K562 (cell line): ENCODE measurements at regions not wholly inside any gene's neighbourhood (a gene's known extent, or its start where the extent isn't known, plus 50 kb on each side); places are given as distances from the start of the nearest gene placed in this dataset.

Experiments
- ADNP ChIP-seq: fragments of 200-800 bp; sonication (Bioruptor generic); IDR thresholded peaks from 2 replicates; pipeline ENCODE4 v1.6.1; 2016; ENCODE audit warnings: missing genetic modification characterization, missing compliant biosample characterization
- ATF7 ChIP-seq: fragments of 450-650 bp; IDR thresholded peaks from 2 replicates; pipeline ENCODE4 v1.7.1; 2014; ENCODE audit warnings: mild to moderate bottlenecking, moderate library complexity
- CBX1 ChIP-seq: sonication (generic); IDR thresholded peaks from 2 replicates; pipeline ENCODE4 v1.6.1; 2016; ENCODE audit warnings: antibody characterized with exemption, low read depth, mild to moderate bottlenecking
- EZH2 ChIP-seq: IDR thresholded peaks from 2 replicates; pipeline ENCODE4 v1.6.1; 2012; ENCODE audit warnings: low read depth, mild to moderate bottlenecking, inconsistent platforms, low read length, borderline replicate concordance
- LARP7 ChIP-seq: fragments of 450-650 bp; IDR thresholded peaks from 2 replicates; pipeline ENCODE4 v1.6.1; 2016
- MAFG ChIP-seq: fragments of 450-650 bp; conservative IDR thresholded peaks from 2 replicates; pipeline ENCODE4 v1.6.1; 2016; ENCODE audit warnings: missing genetic modification characterization, missing compliant biosample characterization
- MAZ ChIP-seq, 2 experiments: fragments of 450-650 bp in 1 of 2; sonication (generic) in 1 of 2; formaldehyde crosslinking; IDR thresholded peaks in 1 of 2; conservative IDR thresholded peaks in 1 of 2; 2 replicates each; pipeline versions ENCODE4 v1.4.0 to v1.5.0; 2020; ENCODE audit warnings: mild to moderate bottlenecking in 1 of 2, missing genetic modification reagents in 1 of 2
- NFE2 ChIP-seq: IDR thresholded peaks from 2 replicates; pipeline ENCODE4 v1.6.1; 2014; ENCODE audit warnings: antibody characterized with exemption, low read depth
- NONO ChIP-seq, 2 experiments: fragments of 200-400 bp in 1 of 2; fragments of 450-650 bp in 1 of 2; formaldehyde crosslinking in 1 of 2; IDR thresholded peaks; 2 replicates each; pipeline ENCODE4 v1.6.1; 2017; ENCODE audit warnings: low read depth in 2 of 2, mild to moderate bottlenecking in 2 of 2, moderate library complexity in 2 of 2, low read length in 1 of 2
- REST ChIP-seq, 2 experiments: fragments of 450-650 bp; formaldehyde crosslinking in 1 of 2; IDR thresholded peaks; 2 replicates each; pipeline versions ENCODE4 v1.4.0 to v1.6.1; 2014 to 2020; ENCODE audit warnings: mild to moderate bottlenecking in 2 of 2, borderline replicate concordance in 1 of 2, low read depth in 1 of 2
- SMAD1 ChIP-seq: fragments of 150-350 bp; IDR thresholded peaks from 2 replicates; pipeline ENCODE4 v1.6.1; 2014; ENCODE audit warnings: low read length, low read depth; ENCODE audit not compliant: partially characterized antibody
- SMC3 ChIP-seq: conservative IDR thresholded peaks from 2 replicates; pipeline ENCODE4 v1.6.1; 2011; ENCODE audit warnings: low read depth, low read length, improper control_type of control experiment; ENCODE audit not compliant: insufficient read depth
- ZC3H11A ChIP-seq: IDR thresholded peaks from 2 replicates; pipeline ENCODE4 v1.6.1; 2012; ENCODE audit warnings: low read depth, low read length, improper control_type of control experiment
- ZKSCAN1 ChIP-seq: fragments of 150-350 bp; IDR thresholded peaks from 2 replicates; pipeline ENCODE4 v1.6.1; 2016; ENCODE audit warnings: low read depth, low read length
- ZNF224 ChIP-seq: sonication (generic); formaldehyde crosslinking; IDR thresholded peaks from 2 replicates; pipeline ENCODE4 v1.8.0; 2022; ENCODE audit warnings: mild to moderate bottlenecking, missing genetic modification reagents
- ZNF24 ChIP-seq: fragments of 450-650 bp; IDR thresholded peaks from 2 replicates; pipeline ENCODE4 v1.6.1; 2016
- ZNF384 ChIP-seq: IDR thresholded peaks from 2 replicates; pipeline ENCODE4 v1.6.1; 2012; ENCODE audit warnings: low read depth, low read length, improper control_type of control experiment
- ZNF655 ChIP-seq: fragments of 250-450 bp; sonication (Bioruptor Pico); IDR thresholded peaks from 2 replicates; pipeline ENCODE4 v1.5.0; 2021
- ZNF766 ChIP-seq: fragments of 200-800 bp; sonication (Bioruptor generic); conservative IDR thresholded peaks from 2 replicates; pipeline ENCODE4 v1.6.1; 2016; ENCODE audit warnings: missing genetic modification characterization, missing compliant biosample characterization

DNA sequence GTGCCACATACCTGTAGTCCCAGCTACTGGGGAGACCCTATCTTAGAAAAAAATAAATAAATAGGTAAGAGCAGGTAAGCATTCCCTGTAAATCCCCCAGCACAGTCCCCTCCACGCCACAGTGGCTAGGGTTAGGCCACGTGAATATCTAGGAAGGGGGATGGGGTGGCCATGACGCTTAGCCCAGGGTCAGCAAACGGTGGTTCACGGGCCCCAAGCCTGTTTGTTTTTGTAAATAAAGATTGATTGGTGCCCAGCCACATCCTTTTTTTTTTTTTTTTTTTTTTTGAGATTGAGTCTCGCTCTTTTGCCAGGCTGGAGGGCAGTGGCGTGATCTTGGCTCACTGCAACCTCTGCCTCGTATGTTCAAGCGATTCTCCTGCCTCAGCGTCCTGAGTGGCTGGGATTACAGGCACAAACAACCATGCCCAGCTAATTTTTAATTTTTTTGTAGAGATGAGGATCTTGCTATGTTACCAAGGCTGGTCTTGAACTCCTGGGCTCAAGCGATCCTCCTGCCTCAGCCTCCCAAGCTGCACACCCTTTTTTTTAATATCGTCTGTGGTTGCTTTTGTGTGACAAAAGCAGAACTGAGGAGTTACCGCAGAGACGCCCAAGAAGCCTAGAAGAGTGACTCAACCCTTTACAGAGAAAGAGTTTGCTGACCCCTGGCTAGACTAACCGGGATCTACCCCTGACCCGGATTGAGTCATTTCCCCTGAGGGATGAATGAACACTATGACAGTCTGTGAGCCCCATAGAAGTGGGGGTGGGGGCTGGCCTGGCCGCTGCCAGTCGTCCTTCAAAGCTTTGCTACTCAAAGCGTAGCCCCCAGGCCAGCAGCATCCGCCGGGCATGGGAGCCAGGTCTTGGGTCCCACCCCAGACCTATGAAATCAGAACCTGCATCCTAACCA is 113.7 kb upstream of the NCOR2 start (continued):
- peak; percentile 91; the same call in 1 of the 2 replicates for TF ChIP-seq REST (IDR thresholded peaks at IDR 0.05; ENCODE audit: borderline replicate concordance)
- TF ChIP-seq REST (CRISPR knock-in tag; IDR thresholded peaks at IDR 0.05; ENCODE audit: low read depth), result no peak
- peak; percentile 88 for TF ChIP-seq NFE2
- TF ChIP-seq LARP7, result no peak
- no peak for TF ChIP-seq ZNF655 (CRISPR knock-in tag)
- no peak for TF ChIP-seq CBX1
- peak; percentile 56 for TF ChIP-seq MAFG (tag)
- TF ChIP-seq ZC3H11A, result no peak
- peak; percentile 31; the same call in 1 of the 2 replicates for TF ChIP-seq SMC3
- peak; percentile 20; the same call in 1 of the 2 replicates for TF ChIP-seq ZNF24
- TF ChIP-seq ZNF384, result peak; percentile 82
- peak; percentile 45; the same call in 1 of the 2 replicates for TF ChIP-seq ZNF766 (CRISPR knock-in tag)
- no peak for TF ChIP-seq ZNF224 (CRISPR knock-in tag)
- 0 out of 2 replicates have a peak, but pooled peaks have one; percentile 35 for TF ChIP-seq ZKSCAN1
- peak; percentile 39; the same call in 1 of the 2 replicates for TF ChIP-seq ATF7
- peak; percentile 21 for TF ChIP-seq SMAD1
- TF ChIP-seq MAZ (CRISPR knock-in tag; conservative IDR thresholded peaks at IDR 0.05 in 1 of 2, IDR thresholded peaks at IDR 0.05 in 1 of 2), result peak in 1 of 2 experiments; percentile 31; a peak in 1 of 4 replicates
- TF ChIP-seq EZH2, result no peak
- TF ChIP-seq NONO (IDR thresholded peaks at IDR 0.05; ENCODE audit: low read depth in 2 of 2, low read length in 1 of 2), result 0 out of 4 replicates have a peak, but pooled peaks of 1 of the 2 experiments have one; percentile 22
- TF ChIP-seq ADNP (tag), result peak; percentile 80
